SJCRH30 (cell line): ENCODE measurements at regions not wholly inside any gene's neighbourhood (a gene's known extent, or its start where the extent isn't known, plus 50 kb on each side); places are given as distances from the start of the nearest gene placed in this dataset.

Experiments used
- DNase-seq, 2 experiments: peaks; one replicate each; pipeline ENCODE4 v3.0.0-alpha.2; 2015 to 2020
- H3K27ac ChIP-seq: fragments of 250-450 bp; sonication (Bioruptor Pico); 2 replicates; pipeline ENCODE4 v1.5.1; 2020; ENCODE audit warnings: mild to moderate bottlenecking, moderate library complexity
- H3K27me3 ChIP-seq: fragments of 250-450 bp; sonication (Bioruptor Pico); 2 replicates; pipeline ENCODE4 v1.5.1; 2020; ENCODE audit warnings: mild to moderate bottlenecking, moderate library complexity
- H3K36me3 ChIP-seq: fragments of 250-450 bp; sonication (Bioruptor Pico); 2 replicates; pipeline ENCODE4 v1.5.1; 2020; ENCODE audit warnings: mild to moderate bottlenecking, moderate library complexity
- H3K4me1 ChIP-seq: fragments of 250-450 bp; sonication (Bioruptor Pico); 2 replicates; pipeline ENCODE4 v1.5.1; 2020; ENCODE audit warnings: mild to moderate bottlenecking, moderate library complexity
- H3K4me3 ChIP-seq: fragments of 250-450 bp; sonication (Bioruptor Pico); 2 replicates; pipeline ENCODE4 v1.5.1; 2020; ENCODE audit warnings: mild to moderate bottlenecking, moderate library complexity
- H3K9me3 ChIP-seq: fragments of 250-450 bp; sonication (Bioruptor Pico); replicated peaks from 2 replicates; pipeline ENCODE4 v1.5.1; 2020; ENCODE audit warnings: mild to moderate bottlenecking, moderate library complexity

- no peak for DNase-seq
- H3K36me3 ChIP-seq = no peaks in the 10 kb centered on the region
- no peaks in the 10 kb centered on the region for H3K9me3 ChIP-seq
- H3K27ac ChIP-seq = no peak overlapping the region
- H3K4me1 ChIP-seq = 0 out of 2 replicates have a peak, but pooled peaks cover 4% of the 10 kb centered on the region
- no peaks in the 10 kb centered on the region for H3K27me3 ChIP-seq
- no peak overlapping the region for H3K4me3 ChIP-seq
These were observed 287.2 kb downstream of the SHQ1 start for GRCh38 chr3:72560846-72561675.

GRCh38 chr3:72559385-72559784 lies 288.9 kb downstream of the SHQ1 start:
- H3K36me3 ChIP-seq = no peaks in the 10 kb centered on the region
- no peaks in the 10 kb centered on the region for H3K9me3 ChIP-seq
- DNase-seq = no peak

GRCh38 chr3:72558001-72558400 lies 290.2 kb downstream of the SHQ1 start:
- no peak overlapping the region for H3K4me3 ChIP-seq
- no peaks in the 10 kb centered on the region for H3K9me3 ChIP-seq
- no peak for DNase-seq
- H3K27me3 ChIP-seq = no peaks in the 10 kb centered on the region
- H3K36me3 ChIP-seq = no peaks in the 10 kb centered on the region
- no peaks in the 10 kb centered on the region for H3K4me1 ChIP-seq
- H3K27ac ChIP-seq = no peak overlapping the region

More at GRCh38 chr3:72559385-72559784, 288.9 kb downstream of the SHQ1 start:
- Histone ChIP-seq H3K4me3 (no peak overlapping the region), H3K4me1 (0 out of 2 replicates have a peak, but pooled peaks cover 4% of the 10 kb centered on the region), H3K27me3 (no peaks in the 10 kb centered on the region), H3K27ac (no peak overlapping the region)

GRCh38 chr3:72555714-72556113 lies 292.5 kb downstream of the SHQ1 start:
- no peak for DNase-seq
- H3K4me1 ChIP-seq = no peaks in the 10 kb centered on the region
- no peak overlapping the region for H3K4me3 ChIP-seq
- H3K9me3 ChIP-seq = no peaks in the 10 kb centered on the region
- no peaks in the 10 kb centered on the region for H3K36me3 ChIP-seq
- H3K27me3 ChIP-seq = no peaks in the 10 kb centered on the region
- H3K27ac ChIP-seq = no peak overlapping the region

GRCh38 chr3:72554689-72555088 lies 293.6 kb downstream of the SHQ1 start:
- no peaks in the 10 kb centered on the region for H3K36me3 ChIP-seq
- no peak overlapping the region for H3K4me3 ChIP-seq
- no peaks in the 10 kb centered on the region for H3K4me1 ChIP-seq
- no peak for DNase-seq
- H3K9me3 ChIP-seq = no peaks in the 10 kb centered on the region
- H3K27ac ChIP-seq = no peak overlapping the region
- H3K27me3 ChIP-seq = no peaks in the 10 kb centered on the region

GRCh38 chr3:72553298-72553697 lies 294.9 kb downstream of the SHQ1 start:
- H3K4me1 ChIP-seq = no peaks in the 10 kb centered on the region
- H3K27ac ChIP-seq = no peak overlapping the region
- no peak overlapping the region for H3K4me3 ChIP-seq
- no peak for DNase-seq
- no peaks in the 10 kb centered on the region for H3K36me3 ChIP-seq
- no peaks in the 10 kb centered on the region for H3K27me3 ChIP-seq
- no peaks in the 10 kb centered on the region for H3K9me3 ChIP-seq

- no peaks in the 10 kb centered on the region for H3K9me3 ChIP-seq
- no peak overlapping the region for H3K4me3 ChIP-seq
- no peaks in the 10 kb centered on the region for H3K4me1 ChIP-seq
- no peaks in the 10 kb centered on the region for H3K36me3 ChIP-seq
- H3K27me3 ChIP-seq = no peaks in the 10 kb centered on the region
- DNase-seq = no peak
- no peak overlapping the region for H3K27ac ChIP-seq
These were observed 297.5 kb downstream of the SHQ1 start for GRCh38 chr3:72550582-72551262.

- H3K27ac ChIP-seq = no peak overlapping the region
- DNase-seq = no peak
- H3K27me3 ChIP-seq = no peaks in the 10 kb centered on the region
- H3K4me1 ChIP-seq = no peaks in the 10 kb centered on the region
- no peaks in the 10 kb centered on the region for H3K9me3 ChIP-seq
- H3K4me3 ChIP-seq = no peak overlapping the region
- H3K36me3 ChIP-seq = no peaks in the 10 kb centered on the region
These were observed 298.3 kb downstream of the SHQ1 start for GRCh38 chr3:72549761-72550581.

GRCh38 chr3:72548981-72549380 lies 299.3 kb downstream of the SHQ1 start:
- no peaks in the 10 kb centered on the region for H3K9me3 ChIP-seq

GRCh38 chr3:72548461-72548860 lies 299.8 kb downstream of the SHQ1 start:
- no peak for DNase-seq
- H3K4me1 ChIP-seq = no peaks in the 10 kb centered on the region
- H3K36me3 ChIP-seq = no peaks in the 10 kb centered on the region
- H3K27ac ChIP-seq = no peak overlapping the region
- no peaks in the 10 kb centered on the region for H3K9me3 ChIP-seq
- H3K27me3 ChIP-seq = no peaks in the 10 kb centered on the region
- H3K4me3 ChIP-seq = no peak overlapping the region

More at GRCh38 chr3:72548981-72549380, 299.3 kb downstream of the SHQ1 start:
- no peaks in the 10 kb centered on the region for H3K27me3 ChIP-seq
- DNase-seq = no peak
- H3K4me3 ChIP-seq = no peak overlapping the region
- no peak overlapping the region for H3K27ac ChIP-seq
- H3K36me3 ChIP-seq = no peaks in the 10 kb centered on the region
- no peaks in the 10 kb centered on the region for H3K4me1 ChIP-seq

- no peaks in the 10 kb centered on the region for H3K36me3 ChIP-seq
- H3K27ac ChIP-seq = no peak overlapping the region
- no peak for DNase-seq
- no peaks in the 10 kb centered on the region for H3K27me3 ChIP-seq
- no peak overlapping the region for H3K4me3 ChIP-seq
- no peaks in the 10 kb centered on the region for H3K9me3 ChIP-seq
- H3K4me1 ChIP-seq = no peaks in the 10 kb centered on the region
These were observed 301.1 kb downstream of the SHQ1 start for GRCh38 chr3:72547183-72547582.

GRCh38 chr3:72544239-72544638 lies 304.0 kb downstream of the SHQ1 start:
- no peak overlapping the region for H3K4me3 ChIP-seq
- no peak overlapping the region for H3K27ac ChIP-seq
- no peaks in the 10 kb centered on the region for H3K4me1 ChIP-seq
- H3K27me3 ChIP-seq = no peaks in the 10 kb centered on the region
- no peak for DNase-seq
- H3K36me3 ChIP-seq = no peaks in the 10 kb centered on the region
- H3K9me3 ChIP-seq = no peaks in the 10 kb centered on the region

GRCh38 chr3:72543246-72543645 lies 305.0 kb downstream of the SHQ1 start:
- Histone ChIP-seq H3K36me3 (no peaks in the 10 kb centered on the region), H3K4me1 (no peaks in the 10 kb centered on the region), H3K27ac (no peak overlapping the region), H3K27me3 (no peaks in the 10 kb centered on the region), H3K4me3 (no peak overlapping the region), H3K9me3 (no peaks in the 10 kb centered on the region)
- no peak for DNase-seq

- Histone ChIP-seq H3K4me1 (no peaks in the 10 kb centered on the region), H3K9me3 (no peaks in the 10 kb centered on the region), H3K36me3 (no peaks in the 10 kb centered on the region), H3K27me3 (no peaks in the 10 kb centered on the region), H3K27ac (no peak overlapping the region), H3K4me3 (no peak overlapping the region)
- DNase-seq = no peak
These were observed 305.5 kb downstream of the SHQ1 start for GRCh38 chr3:72542781-72543180.

- no peak for DNase-seq
- Histone ChIP-seq H3K4me1 (no peaks in the 10 kb centered on the region), H3K27me3 (no peaks in the 10 kb centered on the region), H3K9me3 (no peaks in the 10 kb centered on the region), H3K36me3 (no peaks in the 10 kb centered on the region), H3K27ac (no peak overlapping the region), H3K4me3 (no peak overlapping the region)
These were observed 308.4 kb downstream of the SHQ1 start for GRCh38 chr3:72539856-72540255.
